ENCODE measurements at regions not wholly inside any gene's neighbourhood (a gene's known extent, or its start where the extent isn't known, plus 50 kb on each side); places are given as distances from the start of the nearest gene placed in this dataset.

DNA sequence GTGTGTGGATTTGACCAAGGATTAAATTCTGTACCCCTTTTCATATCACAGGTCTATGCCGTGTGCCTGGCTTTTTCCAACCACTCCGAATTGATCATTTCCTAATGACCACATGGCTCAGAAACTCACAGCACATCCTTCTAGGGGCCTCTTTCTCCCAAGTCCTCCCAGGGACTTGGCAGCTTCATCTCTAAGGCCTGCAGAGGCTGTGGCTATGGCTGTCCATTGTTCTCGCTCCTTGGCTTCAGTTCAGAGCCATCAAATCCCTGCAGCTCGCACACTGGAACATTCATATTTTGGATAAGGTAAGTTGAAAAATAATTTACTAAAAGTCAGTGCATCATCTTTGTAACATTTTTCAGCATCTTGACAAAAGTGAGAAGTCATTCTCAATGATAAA, 497.2 kb upstream of the CDH4 start:
- DNase-seq (ENCODE audit: extremely low spot score) = no peak

DNA sequence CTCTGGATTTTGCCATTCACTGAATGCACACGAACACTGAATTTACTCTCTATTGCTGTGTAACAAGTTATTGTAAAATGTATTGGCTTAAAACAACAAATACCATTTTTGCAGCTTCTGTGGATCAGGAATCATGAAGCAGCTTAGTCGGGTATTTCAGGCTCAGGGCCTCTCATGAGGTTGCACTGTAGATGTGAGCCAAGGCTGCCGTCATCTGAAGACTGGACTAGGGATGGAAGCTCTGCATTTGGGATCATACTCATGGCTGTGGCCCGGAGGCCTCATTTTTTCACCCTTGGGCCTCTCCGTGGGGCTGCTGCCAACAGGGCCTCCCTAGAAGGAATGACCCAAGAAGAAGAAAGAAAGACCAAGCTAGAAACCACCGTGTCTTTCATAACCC, 492.4 kb upstream of the CDH4 start:
- ChIA-PET POLR2A (no interaction called here), CTCF (no interaction called here)
- TF ChIP-seq, protein P1, sequence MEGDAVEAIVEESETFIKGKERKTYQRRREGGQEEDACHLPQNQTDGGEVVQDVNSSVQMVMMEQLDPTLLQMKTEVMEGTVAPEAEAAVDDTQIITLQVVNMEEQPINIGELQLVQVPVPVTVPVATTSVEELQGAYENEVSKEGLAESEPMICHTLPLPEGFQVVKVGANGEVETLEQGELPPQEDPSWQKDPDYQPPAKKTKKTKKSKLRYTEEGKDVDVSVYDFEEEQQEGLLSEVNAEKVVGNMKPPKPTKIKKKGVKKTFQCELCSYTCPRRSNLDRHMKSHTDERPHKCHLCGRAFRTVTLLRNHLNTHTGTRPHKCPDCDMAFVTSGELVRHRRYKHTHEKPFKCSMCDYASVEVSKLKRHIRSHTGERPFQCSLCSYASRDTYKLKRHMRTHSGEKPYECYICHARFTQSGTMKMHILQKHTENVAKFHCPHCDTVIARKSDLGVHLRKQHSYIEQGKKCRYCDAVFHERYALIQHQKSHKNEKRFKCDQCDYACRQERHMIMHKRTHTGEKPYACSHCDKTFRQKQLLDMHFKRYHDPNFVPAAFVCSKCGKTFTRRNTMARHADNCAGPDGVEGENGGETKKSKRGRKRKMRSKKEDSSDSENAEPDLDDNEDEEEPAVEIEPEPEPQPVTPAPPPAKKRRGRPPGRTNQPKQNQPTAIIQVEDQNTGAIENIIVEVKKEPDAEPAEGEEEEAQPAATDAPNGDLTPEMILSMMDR (IDR thresholded peaks at IDR 0.05; ENCODE audit: control extremely low read depth, extremely low read depth, low read depth, missing control alignments) = no peak
- no peak for DNase-seq (ENCODE audit: extremely low spot score)

More for the DNA sequence above, 497.2 kb upstream of the CDH4 start:
- ChIA-PET POLR2A (no interaction called here), CTCF (no interaction called here)
- TF ChIP-seq, protein P1 (IDR thresholded peaks at IDR 0.05; ENCODE audit: control extremely low read depth, extremely low read depth, low read depth, missing control alignments) = no peak

DNA sequence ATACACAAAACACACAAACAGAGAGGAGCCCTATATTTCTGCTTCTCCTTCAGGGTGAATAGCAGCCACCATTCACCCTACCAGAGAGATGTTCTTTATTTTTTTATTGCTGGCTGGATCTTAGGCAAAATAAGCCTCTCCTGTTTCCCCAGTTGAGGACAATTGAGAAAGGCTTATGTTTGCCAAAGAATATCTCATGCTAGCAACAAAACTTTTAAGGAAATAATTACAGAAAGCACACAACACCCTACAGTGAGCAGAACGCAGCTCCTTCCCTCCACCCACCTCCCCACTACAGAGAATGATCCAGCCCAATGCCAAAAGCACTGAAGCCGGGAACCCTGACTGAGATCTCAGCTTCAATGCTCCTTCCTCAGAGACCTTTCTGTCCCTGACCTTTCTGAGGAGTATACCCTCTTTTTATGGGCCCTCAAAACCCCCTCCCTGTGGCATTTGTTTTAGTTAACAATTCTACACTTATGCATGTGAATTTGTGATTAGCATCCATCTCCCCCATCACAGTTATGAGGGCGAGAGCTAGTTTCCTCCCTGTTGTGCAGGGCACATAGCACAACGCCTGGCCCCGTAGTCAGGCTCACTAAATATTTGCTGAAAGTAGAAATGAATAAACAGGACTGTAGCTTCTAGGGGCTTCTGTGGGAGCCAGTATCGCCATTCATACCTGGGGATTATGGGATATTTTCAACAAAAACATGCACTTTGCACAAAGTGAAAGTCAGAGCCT, 491.6 kb upstream of the CDH4 start:
- ChIA-PET CTCF (interaction anchor here (1.3 kb wide), 1 partner anchor 10 kb away, joined by 3 read pairs; no protein-coding TSS in a partner anchor), POLR2A (no interaction called here)
- TF ChIP-seq, protein P1 (IDR thresholded peaks at IDR 0.05; ENCODE audit: control extremely low read depth, extremely low read depth, low read depth, missing control alignments) = no peak
- DNase-seq (ENCODE audit: extremely low spot score) = no peak

DNA sequence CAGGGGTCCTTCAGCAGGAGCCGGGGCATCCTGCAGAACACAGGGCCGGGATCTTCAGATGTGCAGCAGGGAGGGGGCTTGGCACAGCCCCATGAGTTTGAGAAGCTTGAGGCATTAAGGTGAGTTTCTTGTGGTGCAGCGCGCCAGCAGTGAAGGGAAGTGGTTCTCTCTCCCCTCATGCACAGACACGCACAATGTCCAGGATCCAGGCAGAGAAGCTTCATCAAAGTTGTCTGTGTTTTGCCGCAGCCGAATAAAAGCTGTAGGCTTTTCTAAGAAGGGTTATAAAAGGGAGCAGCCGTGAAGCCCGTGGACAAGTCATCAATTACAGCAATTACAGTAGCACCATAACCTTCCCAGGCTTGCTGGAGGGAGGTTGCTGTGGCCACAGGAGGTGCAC, 491.0 kb upstream of the CDH4 start:
- ChIA-PET POLR2A (no interaction called here), CTCF (interaction anchor here (1.3 kb wide), 1 partner anchor 10 kb away, joined by 3 read pairs; no protein-coding TSS in a partner anchor)
- TF ChIP-seq, protein P1 (IDR thresholded peaks at IDR 0.05; ENCODE audit: control extremely low read depth, extremely low read depth, low read depth, missing control alignments) = no peak
- DNase-seq (ENCODE audit: extremely low spot score) = no peak

DNA sequence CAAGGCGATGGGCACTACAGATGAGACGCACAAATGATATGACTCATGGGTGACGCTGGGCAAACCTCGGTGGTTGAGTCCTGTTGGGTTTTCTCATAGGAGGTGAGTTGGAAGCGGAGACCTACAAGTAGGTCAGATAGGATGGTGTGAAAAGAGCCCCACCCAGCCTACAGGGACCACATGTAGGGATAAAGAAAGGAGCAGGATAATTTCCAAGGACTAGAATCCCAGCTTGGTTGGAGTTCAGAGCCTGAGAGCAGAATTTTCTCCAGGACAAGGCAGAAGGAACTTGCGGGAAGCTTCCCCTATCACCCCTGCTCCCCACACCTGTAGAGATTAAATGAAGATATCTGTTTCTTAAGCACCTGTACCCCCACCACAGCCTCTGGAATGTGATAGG, 489.7 kb upstream of the CDH4 start:
- CTCF ChIA-PET = no interaction called here

DNA sequence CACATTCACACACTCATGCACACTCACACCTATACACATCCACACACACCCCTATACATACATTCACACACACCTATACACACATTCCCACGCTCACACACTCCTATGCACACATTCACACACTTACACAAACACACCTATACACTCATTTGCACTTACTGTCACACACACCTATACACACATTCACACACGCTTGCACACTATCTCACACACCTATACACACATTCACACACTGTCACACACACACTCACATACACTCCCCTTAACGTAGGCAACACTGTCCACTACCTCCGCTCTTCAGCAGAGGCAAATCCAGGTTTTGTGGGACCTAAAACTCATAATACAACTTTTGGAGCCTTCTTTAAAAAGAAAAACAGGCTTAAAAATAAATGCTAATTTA, 487.7 kb upstream of the CDH4 start:
- TF ChIP-seq, protein P1 (IDR thresholded peaks at IDR 0.05; ENCODE audit: control extremely low read depth, extremely low read depth, low read depth, missing control alignments) = no peak
- DNase-seq (ENCODE audit: extremely low spot score) = no peak
- ChIA-PET POLR2A (no interaction called here), CTCF (no interaction called here)

More for the DNA sequence above, 489.7 kb upstream of the CDH4 start:
- TF ChIP-seq, protein P1 (IDR thresholded peaks at IDR 0.05; ENCODE audit: control extremely low read depth, extremely low read depth, low read depth, missing control alignments) = no peak
- DNase-seq (ENCODE audit: extremely low spot score) = no peak
- POLR2A ChIA-PET = no interaction called here
